Common myeloid progenitor, CD34-positive (primary cell): ENCODE measurements at regions not wholly inside any gene's neighbourhood (a gene's known extent, or its start where the extent isn't known, plus 50 kb on each side); places are given as distances from the start of the nearest gene placed in this dataset.

Experiments used
- CTCF ChIA-PET: fragments of 350-600 bp; sonication (Branson Sonifier 250); formaldehyde crosslinking; loops from one replicate; lab custom pipeline; 2021; ENCODE audit warnings: antibody characterized with exemption; lab: Charles Lee
- POLR2A ChIA-PET: fragments of 350-600 bp; sonication (Branson Sonifier 250); formaldehyde crosslinking; loops from one replicate; lab custom pipeline; 2021; ENCODE audit warnings: antibody characterized with exemption; lab: Charles Lee
- DNase-seq, 3 donors: peaks; one replicate each; pipeline versions ENCODE4 v3.0.0 to v3.0.0-alpha.2; 2013
- H3K27ac ChIP-seq, 2 experiments: 1 replicate in 1 of 2; 2 replicates in 1 of 2; pipeline ENCODE4 v1.7.0; 2013; ENCODE audit warnings: inconsistent platforms in 2 of 2, low read length in 2 of 2, mild to moderate bottlenecking in 2 of 2, low read depth in 1 of 2, moderate library complexity in 1 of 2; ENCODE audit not compliant: severe bottlenecking in 2 of 2, insufficient read depth in 1 of 2, poor library complexity in 1 of 2
- H3K27me3 ChIP-seq, 5 experiments: replicated peaks in 2 of 5; 1 replicate in 3 of 5; 2 replicates in 2 of 5; pipeline versions ENCODE4 v1.6.1 to v1.7.0; 2013; ENCODE audit warnings: low read length in 4 of 5, mild to moderate bottlenecking in 2 of 5, moderate library complexity in 2 of 5, inconsistent platforms in 1 of 5; ENCODE audit not compliant: insufficient read depth in 5 of 5, control insufficient read depth in 4 of 5
- H3K36me3 ChIP-seq, 4 experiments: 1 replicate in 2 of 4; 2 replicates in 2 of 4; pipeline versions ENCODE4 v1.6.1 to v1.7.0; 2013; ENCODE audit warnings: low read length in 3 of 4, control low read depth in 1 of 4, mild to moderate bottlenecking in 1 of 4; ENCODE audit not compliant: control insufficient read depth in 4 of 4, insufficient read depth in 4 of 4
- H3K4me1 ChIP-seq, 4 experiments: 1 replicate in 3 of 4; 2 replicates in 1 of 4; pipeline versions ENCODE4 v1.6.1 to v1.7.1; 2013; ENCODE audit warnings: low read length in 3 of 4, mild to moderate bottlenecking in 3 of 4, control low read depth in 1 of 4, inconsistent platforms in 1 of 4, moderate library complexity in 1 of 4; ENCODE audit not compliant: control insufficient read depth in 4 of 4, insufficient read depth in 4 of 4; ENCODE audit errors: control extremely low read depth in 1 of 4
- H3K4me3 ChIP-seq, 7 experiments: 1 replicate in 4 of 7; 2 replicates in 3 of 7; pipeline versions ENCODE4 v1.5.1 to v1.7.0; 2013; ENCODE audit warnings: mild to moderate bottlenecking in 7 of 7, low read length in 6 of 7, moderate library complexity in 6 of 7, inconsistent platforms in 2 of 7, low read depth in 2 of 7, control low read depth in 1 of 7; ENCODE audit not compliant: insufficient read depth in 4 of 7, control insufficient read depth in 1 of 7; ENCODE audit errors: extremely low read depth in 1 of 7
- H3K9me3 ChIP-seq, 5 experiments: 1 replicate in 4 of 5; 2 replicates in 1 of 5; pipeline versions ENCODE4 v1.6.1 to v1.7.1; 2013; ENCODE audit warnings: low read length in 4 of 5, mild to moderate bottlenecking in 2 of 5, inconsistent platforms in 1 of 5, low read depth in 1 of 5, moderate library complexity in 1 of 5; ENCODE audit not compliant: control insufficient read depth in 4 of 5, insufficient read depth in 2 of 5; ENCODE audit errors: control extremely low read depth in 1 of 5
- whole genome bisulfite sequencing: methylation state at CpG from one replicate; pipeline ENCODE4 v1.1.5; 2013; ENCODE audit not compliant: insufficient coverage; 5-methylcytosine and 5-hydroxymethylcytosine counted together

DNA sequence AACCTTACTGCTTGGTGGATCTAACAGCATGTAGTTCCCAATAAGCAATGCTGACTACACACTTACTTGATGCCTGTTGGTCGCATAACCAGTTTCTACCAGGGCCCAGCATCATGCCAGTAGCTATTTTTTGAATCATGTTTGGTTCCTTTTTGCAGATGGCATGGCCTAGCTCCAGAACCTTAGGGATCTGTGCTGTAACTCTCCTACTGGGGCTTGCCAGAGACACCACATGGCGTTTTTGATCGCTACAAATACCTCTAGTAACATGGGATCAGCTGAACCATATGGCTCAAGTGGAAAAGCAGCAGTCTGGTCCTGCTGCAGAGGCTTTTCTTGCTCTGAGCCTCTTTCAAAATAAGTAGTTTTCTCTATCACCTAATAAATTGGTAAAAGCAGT is 654.6 kb upstream of the API5 start:
- 93% methylated on average over 3 of the region's 3 CpGs for WGBS
- no peaks in the 10 kb centered on the region for H3K4me1 ChIP-seq
- ChIA-PET CTCF (no interaction called here), POLR2A (no interaction called here)
- DNase-seq, result no peak
- no peaks in the 10 kb centered on the region for H3K36me3 ChIP-seq
- no peak overlapping the region for H3K4me3 ChIP-seq
- no peaks in the 10 kb centered on the region for H3K9me3 ChIP-seq
- H3K27me3 ChIP-seq, result no peaks in the 10 kb centered on the region
- H3K27ac ChIP-seq, result no peak overlapping the region

DNA sequence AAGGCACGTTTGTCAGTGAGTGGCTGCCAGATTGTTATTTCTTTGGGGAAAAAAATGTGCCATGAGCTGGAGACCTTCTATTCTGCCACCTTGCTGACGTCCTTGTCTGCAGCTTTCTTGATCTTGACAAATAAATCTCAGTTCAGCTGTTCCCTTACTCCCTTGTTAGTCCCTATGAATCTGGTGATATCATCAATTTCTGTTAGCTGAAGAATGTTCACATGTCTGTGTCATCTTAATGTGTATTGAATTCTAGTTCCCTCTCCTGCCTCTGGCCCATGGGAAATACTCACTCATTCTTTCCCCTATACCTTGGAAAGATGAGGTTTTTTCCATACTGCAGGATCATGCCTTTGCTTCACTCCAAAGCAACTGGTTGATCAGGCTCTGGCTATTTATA is 649.9 kb upstream of the API5 start:
- no peaks in the 10 kb centered on the region for H3K4me1 ChIP-seq
- WGBS, result 80% methylated on average over 1 of the region's 2 CpGs
- DNase-seq, result no peak
- H3K27ac ChIP-seq, result no peak overlapping the region
- H3K4me3 ChIP-seq, result no peak overlapping the region
- H3K36me3 ChIP-seq, result no peaks in the 10 kb centered on the region
- no peaks in the 10 kb centered on the region for H3K27me3 ChIP-seq
- H3K9me3 ChIP-seq, result no peaks in the 10 kb centered on the region
- POLR2A ChIA-PET, result no interaction called here
- CTCF ChIA-PET, result no interaction called here

DNA sequence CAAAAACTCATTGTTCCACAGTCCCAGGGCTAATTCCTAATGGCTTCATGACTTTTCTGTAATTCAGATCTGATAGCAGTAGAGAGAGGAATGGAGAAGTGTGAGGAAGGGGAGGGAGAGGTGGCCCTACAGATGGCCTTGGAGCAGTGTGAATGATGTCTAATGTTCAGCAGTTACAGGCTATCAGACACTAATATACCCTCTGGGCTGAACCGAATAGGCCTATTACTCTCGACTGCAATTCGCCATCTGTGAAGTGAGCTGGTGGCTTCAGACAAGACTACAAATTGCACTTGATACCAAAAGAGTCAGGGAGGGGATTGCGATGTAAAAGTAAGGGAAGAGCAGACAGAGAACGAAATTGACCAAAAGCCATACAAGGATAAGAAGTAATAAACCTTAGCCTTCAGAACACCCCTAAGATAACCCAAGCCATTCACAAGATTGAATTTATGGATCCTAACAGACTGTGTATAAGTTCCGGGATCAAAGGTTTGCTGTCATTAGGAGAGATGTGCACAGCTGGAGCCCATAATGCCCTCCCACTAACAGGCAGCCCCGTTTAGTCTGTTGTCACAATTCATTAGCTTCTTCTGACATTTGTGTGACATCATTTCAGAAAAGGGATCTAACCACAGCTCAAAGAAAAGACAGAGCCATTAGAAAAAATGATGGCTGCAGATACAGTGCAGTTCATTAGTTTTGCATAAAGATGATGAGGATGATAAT is 642.4 kb upstream of the API5 start:
- DNase-seq, result no peak
- Histone ChIP-seq H3K36me3 (no peaks in the 10 kb centered on the region), H3K27ac (no peak overlapping the region), H3K4me1 (no peaks in the 10 kb centered on the region), H3K27me3 (no peaks in the 10 kb centered on the region), H3K9me3 (no peaks in the 10 kb centered on the region), H3K4me3 (no peak overlapping the region)
- POLR2A ChIA-PET, result no interaction called here
- CTCF ChIA-PET, result no interaction called here
- WGBS, result 94% methylated on average over 5 of the region's 7 CpGs

DNA sequence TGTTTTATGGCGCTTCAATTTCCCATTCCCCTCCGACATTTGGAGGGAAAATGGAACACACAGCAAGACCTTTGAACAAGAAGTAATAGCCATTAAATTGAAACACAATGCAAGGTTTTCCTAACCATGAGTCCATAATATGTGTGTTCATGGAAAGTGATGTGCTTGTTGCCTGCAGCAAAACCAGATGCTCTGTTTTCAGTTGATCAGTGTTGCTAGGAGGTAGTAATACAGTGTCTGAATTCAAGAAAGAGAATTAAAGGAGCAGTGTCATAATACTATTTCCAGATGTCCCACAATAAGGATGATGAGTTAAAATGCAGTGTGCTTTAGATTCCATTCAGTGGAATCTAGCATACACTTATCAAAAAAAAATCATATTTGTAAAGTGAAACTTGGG is 637.4 kb upstream of the API5 start:
- POLR2A ChIA-PET, result no interaction called here
- Histone ChIP-seq H3K4me1 (no peaks in the 10 kb centered on the region), H3K9me3 (no peaks in the 10 kb centered on the region), H3K27ac (no peak overlapping the region), H3K4me3 (no peak overlapping the region), H3K27me3 (no peaks in the 10 kb centered on the region), H3K36me3 (no peaks in the 10 kb centered on the region)
- no peak for DNase-seq
- WGBS, result no CpG with 5 or more reads among the region's 2 CpGs
- CTCF ChIA-PET, result no interaction called here

DNA sequence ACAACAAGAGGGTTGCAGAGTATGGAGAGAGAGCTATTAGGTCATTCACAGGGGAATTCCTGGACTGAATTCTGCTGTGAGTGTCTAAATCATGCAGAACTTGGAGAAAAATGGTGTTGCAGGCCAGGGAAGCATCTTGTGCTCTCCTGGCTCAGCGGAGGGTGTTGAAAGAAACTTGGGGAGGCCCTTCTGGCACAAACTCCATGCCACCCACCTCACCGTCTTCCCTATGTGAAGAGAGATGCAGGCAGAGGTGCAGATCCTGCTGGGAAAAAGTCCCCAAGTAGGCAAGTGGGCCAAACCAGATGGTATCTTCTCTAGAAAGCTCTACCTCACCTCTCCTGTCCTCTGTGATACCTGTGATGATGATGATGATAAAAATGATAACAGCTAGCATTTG is 604.3 kb upstream of the API5 start:
- WGBS, result 87% methylated on average over 2 of the region's 2 CpGs
- ChIA-PET POLR2A (no interaction called here), CTCF (no interaction called here)
- no peak for DNase-seq
- Histone ChIP-seq H3K9me3 (no peaks in the 10 kb centered on the region), H3K36me3 (no peaks in the 10 kb centered on the region), H3K27me3 (no peaks in the 10 kb centered on the region), H3K4me1 (no peaks in the 10 kb centered on the region), H3K4me3 (no peak overlapping the region), H3K27ac (no peak overlapping the region)

DNA sequence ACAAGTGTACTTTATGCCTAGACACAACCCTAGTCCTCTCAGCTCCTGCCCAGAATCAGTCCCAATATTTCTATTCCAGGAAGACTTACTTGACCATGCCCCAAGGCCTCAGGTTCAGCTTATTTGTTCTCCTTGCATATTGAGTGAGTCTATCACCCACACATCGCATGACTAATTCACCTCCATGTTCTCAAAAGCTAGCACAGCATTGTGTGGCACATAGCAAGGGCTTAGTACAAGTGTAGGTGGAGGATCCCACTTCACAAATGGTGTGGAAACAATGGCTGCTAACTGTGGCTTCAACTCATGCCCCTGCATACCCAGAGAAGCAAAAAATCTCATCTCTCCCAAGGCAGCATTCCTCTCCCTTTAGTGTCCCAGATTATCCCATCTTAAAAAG is 602.6 kb upstream of the API5 start:
- H3K27ac ChIP-seq, result no peak overlapping the region
- H3K27me3 ChIP-seq, result no peaks in the 10 kb centered on the region
- ChIA-PET POLR2A (no interaction called here), CTCF (no interaction called here)
- H3K36me3 ChIP-seq, result no peaks in the 10 kb centered on the region
- no peaks in the 10 kb centered on the region for H3K9me3 ChIP-seq
- no CpG with 5 or more reads among the region's 1 CpG for WGBS
- DNase-seq, result no peak
- H3K4me1 ChIP-seq, result no peaks in the 10 kb centered on the region
- H3K4me3 ChIP-seq, result no peak overlapping the region

DNA sequence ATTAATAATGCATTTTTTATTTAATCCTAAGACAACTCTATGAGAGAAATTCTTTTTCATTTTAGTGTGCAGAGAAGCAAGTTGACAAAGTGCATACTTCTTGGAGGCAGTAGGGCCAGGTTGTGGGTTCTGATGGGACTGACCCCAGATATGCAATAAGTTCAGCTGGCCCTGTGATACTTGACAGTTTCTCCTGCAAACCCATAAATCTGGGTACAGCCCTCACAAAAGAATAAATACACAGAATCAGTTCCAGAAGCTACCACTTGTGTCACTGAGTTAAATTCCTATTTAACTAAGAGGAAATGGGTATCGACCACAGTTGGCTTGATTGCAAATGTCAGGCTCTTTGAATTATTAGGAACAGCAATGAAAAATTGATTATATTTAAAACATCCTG is 598.5 kb upstream of the API5 start:
- no CpG with 5 or more reads among the region's 1 CpG for WGBS
- no peaks in the 10 kb centered on the region for H3K27me3 ChIP-seq
- H3K36me3 ChIP-seq, result no peaks in the 10 kb centered on the region
- H3K27ac ChIP-seq, result no peak overlapping the region
- no peaks in the 10 kb centered on the region for H3K4me1 ChIP-seq
- no peak overlapping the region for H3K4me3 ChIP-seq
- CTCF ChIA-PET, result no interaction called here
- no peaks in the 10 kb centered on the region for H3K9me3 ChIP-seq
- no peak for DNase-seq
- POLR2A ChIA-PET, result no interaction called here
